ENCODE measurements at regions not wholly inside any gene's neighbourhood (a gene's known extent, or its start where the extent isn't known, plus 50 kb on each side); places are given as distances from the start of the nearest gene placed in this dataset.

DNA sequence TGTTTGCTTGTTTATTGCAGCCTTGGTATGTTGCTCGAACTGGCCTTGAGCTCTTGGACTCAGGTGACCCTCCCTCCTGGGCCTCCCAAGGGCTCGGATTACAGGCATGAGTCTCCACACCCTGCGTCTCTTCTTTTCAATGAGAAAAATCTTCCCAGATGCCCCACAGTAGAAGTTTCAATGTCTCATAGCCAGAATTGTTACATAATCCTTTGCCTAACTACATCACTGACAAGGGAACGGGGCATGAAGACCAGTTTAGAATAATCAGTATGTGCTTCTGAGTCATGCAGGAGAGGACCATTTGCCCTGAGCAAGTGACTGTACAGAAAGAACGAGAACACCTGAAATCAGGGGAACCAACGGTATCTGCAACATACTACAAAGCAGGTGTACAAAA lies 61.9 kb upstream of the RBBP6 start:
- Histone ChIP-seq H3K27ac (ENCODE audit: low read depth, low read length) (no peak overlapping the region), H4K5ac (ENCODE audit: insufficient read length, low read depth, low read length) (no peak overlapping the region), H3K36me3 (ENCODE audit: control insufficient read depth in 2 of 4, insufficient read depth in 4 of 4, low read length in 3 of 4) (no peaks in the 10 kb centered on the region), H3K23ac (ENCODE audit: insufficient read length) (no peak overlapping the region), H4K20me1 (replicated peaks in 1 of 2; ENCODE audit: control insufficient read depth in 1 of 2, insufficient read depth in 2 of 2, low read length in 2 of 2) (no peaks in the 10 kb centered on the region), H3K4me3 (ENCODE audit: extremely low read depth in 1 of 4, insufficient read depth in 2 of 4, low read depth in 3 of 4, low read length in 4 of 4) (no peak overlapping the region), H3K79me1 (ENCODE audit: low read depth, low read length) (no peaks in the 10 kb centered on the region), H3K9ac (replicated peaks in 1 of 4; ENCODE audit: extremely low read depth in 1 of 4, low read depth in 3 of 4, low read length in 3 of 4) (no peak overlapping the region), H4K8ac (ENCODE audit: extremely low read depth, insufficient read depth, low read length) (no peak overlapping the region), H3K4ac (replicated peaks; ENCODE audit: insufficient read length, low read depth, low read length) (no peak overlapping the region), H4K91ac (replicated peaks; ENCODE audit: insufficient read length, low read length) (no peak overlapping the region), H2BK20ac (ENCODE audit: low read length) (no peak overlapping the region), H2BK12ac (ENCODE audit: low read depth, low read length) (no peak overlapping the region), H3K56ac (replicated peaks; ENCODE audit: insufficient read length, low read depth, low read length) (no peak overlapping the region), H3K4me1 (replicated peaks in 1 of 4; ENCODE audit: control insufficient read depth in 3 of 4, insufficient read depth in 4 of 4, low read length in 3 of 4) (peaks cover under 1 to 3% (median 1%) of the 10 kb centered on the region in 4 experiments; a peak in 4 of 7 replicates), H3K9me3 (ENCODE audit: insufficient read depth in 2 of 2, low read depth in 1 of 2, low read length in 1 of 2) (0 out of 4 replicates have a peak, but pooled peaks cover 0 to 3% of the 10 kb centered on the region in 2 experiments), H3K27me3 (replicated peaks in 1 of 4; ENCODE audit: control insufficient read depth in 3 of 4, extremely low read depth in 1 of 4, insufficient read depth in 3 of 4, low read length in 3 of 4) (peaks cover 5 to 32% (median 19%) of the 10 kb centered on the region in 4 experiments), H2AFZ (ENCODE audit: low read length) (no peak overlapping the region), H3K79me2 (ENCODE audit: control insufficient read depth in 1 of 2, insufficient read depth in 2 of 2, low read length in 2 of 2) (no peaks in the 10 kb centered on the region), H2BK5ac (ENCODE audit: low read depth, low read length) (no peak overlapping the region), H3K23me2 (ENCODE audit: low read depth, low read length) (no peaks in the 10 kb centered on the region), H2BK15ac (ENCODE audit: low read length) (no peak overlapping the region), H2BK120ac (replicated peaks; ENCODE audit: low read depth, low read length) (no peak overlapping the region), H3K18ac (ENCODE audit: extremely low read depth, low read length) (no peak overlapping the region), H3K14ac (ENCODE audit: insufficient read length) (no peak overlapping the region), H2AK5ac (ENCODE audit: low read depth, low read length) (no peak overlapping the region), H3K4me2 (ENCODE audit: insufficient read depth in 1 of 2, low read depth in 2 of 2, low read length in 2 of 2) (no peak overlapping the region)
- ChIA-PET CTCF (ENCODE audit: partially characterized antibody) (interaction anchor here (0.9 to 1.5 kb wide), 2 partner anchors 8 to 432 kb away, joined by 3 to 4 read pairs; no protein-coding TSS in a partner anchor), POLR2A (ENCODE audit: partially characterized antibody) (no interaction called here)
- FAIRE-seq (no peak), DNase-seq (ENCODE audit: low read depth in 1 of 2, low spot score in 2 of 2) (no peak)
- 88% methylated on average over 6 of the region's 6 CpGs; no CpG with 5 or more reads in 1 of the 2 experiments for WGBS, 2 experiments (ENCODE audit: extremely low coverage in 1 of 2, insufficient coverage in 1 of 2, insufficient read length in 1 of 2, insufficient replicate concordance in 2 of 2, low coverage in 1 of 2, low lambda C conversion rate in 2 of 2, missing lambda C conversion rate in 1 of 2)
- TF ChIP-seq HDAC6 (IDR thresholded peaks at IDR 0.05; ENCODE audit: low read depth, low read length) (no peak), JUN (IDR thresholded peaks at IDR 0.05; ENCODE audit: low read depth, low read length) (no peak), CEBPB (IDR thresholded peaks at IDR 0.05; ENCODE audit: low read depth, low read length) (no peak), POLR2AphosphoS5 (IDR thresholded peaks at IDR 0.05; ENCODE audit: low read depth, low read length) (no peak), FOSL1 (IDR thresholded peaks at IDR 0.05; ENCODE audit: insufficient read depth, low read depth, low read length) (no peak), SP4 (IDR thresholded peaks at IDR 0.05; ENCODE audit: low read length) (no peak), ATF3 (IDR thresholded peaks at IDR 0.05; ENCODE audit: insufficient read depth, low read depth, low read length) (no peak), SUZ12 (IDR thresholded peaks at IDR 0.05; ENCODE audit: low read length) (no peak), KDM1A (IDR thresholded peaks at IDR 0.05; ENCODE audit: borderline replicate concordance, low read length) (no peak)
- TF ChIP-seq, protein P1, sequence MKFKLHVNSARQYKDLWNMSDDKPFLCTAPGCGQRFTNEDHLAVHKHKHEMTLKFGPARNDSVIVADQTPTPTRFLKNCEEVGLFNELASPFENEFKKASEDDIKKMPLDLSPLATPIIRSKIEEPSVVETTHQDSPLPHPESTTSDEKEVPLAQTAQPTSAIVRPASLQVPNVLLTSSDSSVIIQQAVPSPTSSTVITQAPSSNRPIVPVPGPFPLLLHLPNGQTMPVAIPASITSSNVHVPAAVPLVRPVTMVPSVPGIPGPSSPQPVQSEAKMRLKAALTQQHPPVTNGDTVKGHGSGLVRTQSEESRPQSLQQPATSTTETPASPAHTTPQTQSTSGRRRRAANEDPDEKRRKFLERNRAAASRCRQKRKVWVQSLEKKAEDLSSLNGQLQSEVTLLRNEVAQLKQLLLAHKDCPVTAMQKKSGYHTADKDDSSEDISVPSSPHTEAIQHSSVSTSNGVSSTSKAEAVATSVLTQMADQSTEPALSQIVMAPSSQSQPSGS (IDR thresholded peaks at IDR 0.05; ENCODE audit: low read length), result no peak

All from H1 (cell line).